Neural crest cell (in vitro differentiated cells): ENCODE measurements at regions not wholly inside any gene's neighbourhood (a gene's known extent, or its start where the extent isn't known, plus 50 kb on each side); places are given as distances from the start of the nearest gene placed in this dataset.

Source experiments
- DNase-seq: peaks from one replicate; pipeline ENCODE4 v3.0.0; 2021; ENCODE audit warnings: low read depth, mixed read lengths, low spot score
- H3K27ac Mint-ChIP-seq: one replicate; pipeline ENCODE4 v1.8.0; 2021; ENCODE audit warnings: mild to moderate bottlenecking, mixed read lengths; ENCODE audit not compliant: unreplicated experiment
- H3K27me3 Mint-ChIP-seq: 2 replicates; pipeline ENCODE4 v1.8.0; 2021; ENCODE audit warnings: low read depth, mild to moderate bottlenecking, mixed read lengths
- H3K36me3 Mint-ChIP-seq: 2 replicates; pipeline ENCODE4 v1.8.0; 2021; ENCODE audit warnings: low read depth, mild to moderate bottlenecking, mixed read lengths
- H3K4me1 Mint-ChIP-seq: 2 replicates; pipeline ENCODE4 v1.8.0; 2021; ENCODE audit warnings: mixed read lengths
- H3K4me3 Mint-ChIP-seq: one replicate; pipeline ENCODE4 v1.8.0; 2021; ENCODE audit warnings: mild to moderate bottlenecking, mixed read lengths
- H3K9me3 Mint-ChIP-seq: 2 replicates; pipeline ENCODE4 v1.8.0; 2021; ENCODE audit warnings: mixed read lengths
- TF ChIP-seq, protein P1 (sequence below): fragments of 200-600 bp; sonication (generic); conservative IDR thresholded peaks from 2 replicates; pipeline ENCODE4 v1.5.0; 2021; ENCODE audit warnings: antibody characterized with exemption, mild to moderate bottlenecking

DNA sequence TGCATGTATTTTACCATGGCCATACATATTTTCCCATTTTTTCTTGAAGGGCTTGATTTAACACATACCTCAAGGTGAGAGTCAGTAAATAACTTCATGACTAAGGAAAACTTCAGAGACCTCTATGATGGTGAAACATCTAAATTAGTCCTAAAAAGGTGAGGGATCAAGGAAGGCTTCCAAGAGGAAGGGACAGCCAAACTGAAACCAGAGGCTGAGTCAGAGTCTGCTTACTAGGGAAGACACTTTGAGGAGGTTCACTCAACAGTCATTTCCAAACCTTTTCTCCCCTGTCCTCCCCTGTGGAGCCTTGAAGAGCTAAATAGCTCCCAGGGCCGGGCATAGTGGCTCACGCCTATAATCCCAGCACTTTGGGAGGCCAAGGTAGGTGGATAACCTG, 206.6 kb downstream of the SHQ1 start:
- DNase-seq: no peak
- TF ChIP-seq, protein P1, sequence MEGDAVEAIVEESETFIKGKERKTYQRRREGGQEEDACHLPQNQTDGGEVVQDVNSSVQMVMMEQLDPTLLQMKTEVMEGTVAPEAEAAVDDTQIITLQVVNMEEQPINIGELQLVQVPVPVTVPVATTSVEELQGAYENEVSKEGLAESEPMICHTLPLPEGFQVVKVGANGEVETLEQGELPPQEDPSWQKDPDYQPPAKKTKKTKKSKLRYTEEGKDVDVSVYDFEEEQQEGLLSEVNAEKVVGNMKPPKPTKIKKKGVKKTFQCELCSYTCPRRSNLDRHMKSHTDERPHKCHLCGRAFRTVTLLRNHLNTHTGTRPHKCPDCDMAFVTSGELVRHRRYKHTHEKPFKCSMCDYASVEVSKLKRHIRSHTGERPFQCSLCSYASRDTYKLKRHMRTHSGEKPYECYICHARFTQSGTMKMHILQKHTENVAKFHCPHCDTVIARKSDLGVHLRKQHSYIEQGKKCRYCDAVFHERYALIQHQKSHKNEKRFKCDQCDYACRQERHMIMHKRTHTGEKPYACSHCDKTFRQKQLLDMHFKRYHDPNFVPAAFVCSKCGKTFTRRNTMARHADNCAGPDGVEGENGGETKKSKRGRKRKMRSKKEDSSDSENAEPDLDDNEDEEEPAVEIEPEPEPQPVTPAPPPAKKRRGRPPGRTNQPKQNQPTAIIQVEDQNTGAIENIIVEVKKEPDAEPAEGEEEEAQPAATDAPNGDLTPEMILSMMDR: no peak
- Mint-ChIP-seq H3K27ac (no peak overlapping the region), H3K9me3 (no peaks in the 10 kb centered on the region), H3K4me1 (no peaks in the 10 kb centered on the region), H3K36me3 (no peaks in the 10 kb centered on the region), H3K4me3 (no peak overlapping the region), H3K27me3 (peaks cover 11% of the 10 kb centered on the region)

DNA sequence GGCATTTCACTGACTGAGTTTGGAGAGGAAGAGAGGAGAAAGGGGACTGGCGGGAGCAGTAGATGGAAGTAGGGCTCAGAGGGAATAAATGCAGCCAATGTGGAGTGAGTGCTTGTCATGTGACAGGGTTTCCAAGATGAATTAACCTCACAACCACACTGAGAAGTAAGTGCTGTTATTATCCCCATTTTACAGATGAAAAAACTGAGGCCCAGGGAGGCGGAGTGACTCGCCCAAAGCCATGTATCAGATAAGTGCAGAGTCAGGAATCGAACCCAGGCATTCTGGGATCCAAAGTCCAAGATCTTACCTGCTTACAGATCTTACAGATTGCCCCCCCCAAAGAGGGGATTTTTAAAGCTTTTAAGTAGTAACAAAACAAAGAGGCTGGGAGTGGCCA, 207.2 kb downstream of the SHQ1 start:
- DNase-seq: no peak
- TF ChIP-seq, protein P1: no peak
- Mint-ChIP-seq H3K27me3 (peaks cover 13% of the 10 kb centered on the region), H3K4me3 (no peak overlapping the region), H3K36me3 (no peaks in the 10 kb centered on the region), H3K9me3 (no peaks in the 10 kb centered on the region), H3K27ac (no peak overlapping the region), H3K4me1 (no peaks in the 10 kb centered on the region)

DNA sequence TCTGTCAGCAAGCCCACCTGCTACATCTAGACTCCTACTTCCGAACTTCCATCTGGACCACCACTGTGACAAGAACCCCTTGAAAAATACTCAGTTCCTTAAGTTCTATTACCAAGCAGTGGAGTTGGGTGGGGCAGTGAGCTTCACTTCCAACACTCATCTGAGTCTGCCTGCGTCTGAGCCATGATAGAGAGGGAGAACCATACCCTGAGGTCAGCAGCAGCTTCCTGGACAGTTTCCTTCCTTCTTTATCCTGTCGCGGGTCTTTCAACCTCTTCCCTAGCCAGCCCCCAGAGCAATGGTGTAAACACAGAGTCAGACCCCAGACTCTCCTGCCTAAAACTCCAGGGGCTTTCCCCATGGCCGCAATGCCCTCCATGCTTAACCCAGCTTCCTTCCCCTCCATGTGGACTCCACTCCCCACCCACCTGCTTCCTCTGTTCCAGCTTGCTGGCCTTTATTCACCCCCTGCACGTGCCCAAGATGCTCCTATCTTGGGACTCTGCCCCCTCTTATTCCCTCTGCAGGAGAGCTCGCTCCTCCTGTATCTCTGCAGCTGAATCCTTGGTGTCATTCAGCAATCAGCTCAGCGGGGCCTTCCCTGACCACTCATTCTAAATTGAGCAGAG, 211.2 kb downstream of the SHQ1 start:
- Mint-ChIP-seq H3K36me3 (no peaks in the 10 kb centered on the region), H3K9me3 (no peaks in the 10 kb centered on the region), H3K4me3 (no peak overlapping the region), H3K27ac (peak overlapping the region; percentile 0), H3K4me1 (no peaks in the 10 kb centered on the region), H3K27me3 (peaks cover 24% of the 10 kb centered on the region)
- no peak for DNase-seq
- TF ChIP-seq, protein P1: no peak

DNA sequence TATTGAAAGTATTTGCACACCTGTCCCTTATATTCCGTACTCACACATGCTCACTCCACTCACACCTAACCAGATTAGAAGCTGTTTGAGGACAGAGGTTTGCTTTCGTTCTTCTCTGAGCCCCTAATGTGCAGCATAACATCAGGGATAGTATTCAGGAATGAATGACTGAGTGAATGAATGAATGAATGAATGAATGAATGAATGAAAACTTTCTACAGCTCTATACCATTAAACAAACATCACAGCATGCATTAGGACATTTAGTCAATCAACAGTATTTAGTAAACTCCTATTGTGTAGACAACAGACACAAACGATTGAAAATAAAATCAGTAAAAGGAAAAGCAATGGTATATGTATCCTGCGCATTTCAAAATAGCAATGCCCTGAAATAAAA, 212.7 kb downstream of the SHQ1 start:
- H3K27me3 Mint-ChIP-seq: peaks cover 18% of the 10 kb centered on the region
- no peak overlapping the region for H3K4me3 Mint-ChIP-seq
- no peaks in the 10 kb centered on the region for H3K9me3 Mint-ChIP-seq
- no peak overlapping the region for H3K27ac Mint-ChIP-seq
- no peak for DNase-seq
- TF ChIP-seq, protein P1: no peak
- H3K4me1 Mint-ChIP-seq: no peaks in the 10 kb centered on the region
- H3K36me3 Mint-ChIP-seq: no peaks in the 10 kb centered on the region

DNA sequence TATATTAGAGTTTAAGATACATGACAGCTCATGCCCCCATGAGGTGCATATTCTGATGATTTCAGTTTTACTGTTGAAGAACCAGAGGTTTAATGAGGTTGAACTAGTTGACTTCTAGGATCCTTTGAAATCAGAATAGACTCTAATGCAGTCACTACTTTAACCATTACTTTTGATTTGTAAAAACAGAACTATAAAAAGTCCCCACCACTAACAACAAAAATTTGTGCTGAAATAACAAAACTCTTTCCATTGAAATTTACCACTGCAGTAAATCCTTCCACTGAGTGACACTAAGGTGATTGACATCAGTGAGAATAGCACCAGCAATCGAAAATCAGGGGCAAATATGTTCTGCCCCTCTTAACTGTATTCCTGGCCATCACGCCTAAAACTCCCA, 214.1 kb downstream of the SHQ1 start:
- Mint-ChIP-seq H3K36me3 (no peaks in the 10 kb centered on the region), H3K27ac (no peak overlapping the region), H3K4me1 (peaks cover 7% of the 10 kb centered on the region), H3K9me3 (peaks cover 2% of the 10 kb centered on the region), H3K27me3 (peaks cover 18% of the 10 kb centered on the region), H3K4me3 (no peak overlapping the region)
- no peak for DNase-seq
- TF ChIP-seq, protein P1: no peak
